OCI-LY1 (cell line): ENCODE measurements at regions not wholly inside any gene's neighbourhood (a gene's known extent, or its start where the extent isn't known, plus 50 kb on each side); places are given as distances from the start of the nearest gene placed in this dataset.

ENCODE experiments used
- H2AFZ ChIP-seq: fragments of 200-600 bp; sonication (generic), shearing (Covaris generic); 2 replicates; pipeline ENCODE4 v1.6.0; 2014; ENCODE audit warnings: antibody characterized with exemption, mild to moderate bottlenecking, low read length
- H3F3A ChIP-seq: fragments of 200-600 bp; sonication (generic), shearing (Covaris generic); 2 replicates; pipeline ENCODE4 v1.6.0; 2014; ENCODE audit warnings: mild to moderate bottlenecking, antibody characterized with exemption, low read length, moderate library complexity; ENCODE audit not compliant: insufficient read depth
- H3K27ac ChIP-seq: fragments of 200-600 bp; sonication (generic); 2 replicates; pipeline ENCODE4 v1.5.1; 2014; ENCODE audit warnings: low read length, mixed run types, mild to moderate bottlenecking, low read depth; ENCODE audit not compliant: poor library complexity, severe bottlenecking
- H3K27me3 ChIP-seq: fragments of 200-600 bp; sonication (generic); 2 replicates; pipeline ENCODE4 v1.6.0; 2014; ENCODE audit warnings: antibody characterized with exemption, mild to moderate bottlenecking, low read length, moderate library complexity; ENCODE audit not compliant: insufficient read depth
- H3K36me3 ChIP-seq: fragments of 200-600 bp; sonication (generic); 2 replicates; pipeline ENCODE4 v1.6.1; 2014; ENCODE audit warnings: mild to moderate bottlenecking, antibody characterized with exemption, low read length, moderate library complexity, mixed read lengths; ENCODE audit not compliant: insufficient read depth
- H3K4me1 ChIP-seq: fragments of 200-600 bp; sonication (generic); 2 replicates; pipeline ENCODE4 v1.5.1; 2014; ENCODE audit warnings: mild to moderate bottlenecking, low read length, moderate library complexity; ENCODE audit not compliant: insufficient read depth, severe bottlenecking
- H3K4me2 ChIP-seq: fragments of 200-600 bp; sonication (generic), shearing (Covaris generic); 2 replicates; pipeline ENCODE4 v1.6.1; 2014; ENCODE audit warnings: low read length
- H3K4me3 ChIP-seq: fragments of 200-600 bp; sonication (generic); 2 replicates; pipeline ENCODE4 v1.5.1; 2014; ENCODE audit warnings: low read length, low read depth, mild to moderate bottlenecking, mixed read lengths; ENCODE audit not compliant: poor library complexity, severe bottlenecking
- H3K79me2 ChIP-seq: fragments of 200-600 bp; shearing (Covaris generic); 2 replicates; pipeline ENCODE4 v1.6.1; 2016; ENCODE audit warnings: mixed run types, low read length, mixed read lengths; ENCODE audit not compliant: insufficient read depth
- H3K9ac ChIP-seq: fragments of 200-600 bp; sonication (generic), shearing (Covaris generic); 2 replicates; pipeline ENCODE4 v1.6.1; 2014; ENCODE audit warnings: mild to moderate bottlenecking, low read length, mixed read lengths
- H3K9me2 ChIP-seq: fragments of 200-600 bp; sonication (generic), shearing (Covaris generic); 2 replicates; pipeline ENCODE4 v1.6.1; 2014; ENCODE audit warnings: low read depth, mild to moderate bottlenecking, low read length, mixed read lengths
- H3K9me3 ChIP-seq: fragments of 200-600 bp; shearing (Covaris generic); 2 replicates; pipeline ENCODE4 v1.6.1; 2014; ENCODE audit warnings: low read length, mixed read lengths
- H4K20me1 ChIP-seq: fragments of 200-600 bp; sonication (generic), shearing (Covaris generic); 2 replicates; pipeline ENCODE4 v1.6.0; 2016; ENCODE audit warnings: mild to moderate bottlenecking, low read length; ENCODE audit not compliant: insufficient read depth
- CTCF ChIP-seq: fragments of 200-600 bp; sonication (generic), shearing (Covaris generic); IDR thresholded peaks from 2 replicates; pipeline ENCODE4 v1.5.1; 2017; ENCODE audit warnings: mild to moderate bottlenecking, antibody characterized with exemption, low read length, moderate library complexity, mixed read lengths
- EZH2 ChIP-seq: fragments of 200-600 bp; sonication (generic), shearing (Covaris generic); IDR thresholded peaks from 2 replicates; pipeline ENCODE4 v1.8.0; 2017; ENCODE audit warnings: borderline replicate concordance, mixed run types, mild to moderate bottlenecking, antibody characterized with exemption, low read length, moderate library complexity, mixed read lengths

- no peaks in the 10 kb centered on the region for H3K4me1 ChIP-seq
- H2AFZ ChIP-seq = no peak overlapping the region
- H3K27ac ChIP-seq = no peak overlapping the region
These were observed 293.1 kb downstream of the TRIML1 start for GRCh38 chr4:188432328-188432727.

GRCh38 chr4:188433741-188434315, 294.6 kb downstream of the TRIML1 start:
- H3K36me3 ChIP-seq = no peaks in the 10 kb centered on the region
- H3K4me3 ChIP-seq = no peak overlapping the region
- H3K79me2 ChIP-seq = no peaks in the 10 kb centered on the region
- H4K20me1 ChIP-seq = no peaks in the 10 kb centered on the region
- no peaks in the 10 kb centered on the region for H3K4me1 ChIP-seq
- H3K9ac ChIP-seq = no peak overlapping the region
- no peaks in the 10 kb centered on the region for H3K9me2 ChIP-seq
- TF ChIP-seq CTCF (no peak), EZH2 (no peak)
- no peaks in the 10 kb centered on the region for H3K9me3 ChIP-seq
- no peaks in the 10 kb centered on the region for H3K27me3 ChIP-seq
- H3K27ac ChIP-seq = no peak overlapping the region
- no peak overlapping the region for H3K4me2 ChIP-seq
- no peaks in the 10 kb centered on the region for H3F3A ChIP-seq
- no peak overlapping the region for H2AFZ ChIP-seq

More at GRCh38 chr4:188432328-188432727, 293.1 kb downstream of the TRIML1 start:
- no peaks in the 10 kb centered on the region for H3K9me3 ChIP-seq
- no peaks in the 10 kb centered on the region for H3K79me2 ChIP-seq
- no peak overlapping the region for H3K9ac ChIP-seq
- TF ChIP-seq EZH2 (no peak), CTCF (no peak)
- no peaks in the 10 kb centered on the region for H3K27me3 ChIP-seq
- H3F3A ChIP-seq = no peaks in the 10 kb centered on the region
- H3K4me2 ChIP-seq = no peak overlapping the region
- H3K36me3 ChIP-seq = no peaks in the 10 kb centered on the region
- no peak overlapping the region for H3K4me3 ChIP-seq
- H3K9me2 ChIP-seq = no peaks in the 10 kb centered on the region
- H4K20me1 ChIP-seq = no peaks in the 10 kb centered on the region

- Histone ChIP-seq H4K20me1 (no peaks in the 10 kb centered on the region), H3K27ac (no peak overlapping the region), H3K27me3 (no peaks in the 10 kb centered on the region), H3K4me1 (no peaks in the 10 kb centered on the region), H2AFZ (no peak overlapping the region), H3K4me2 (no peak overlapping the region), H3K36me3 (no peaks in the 10 kb centered on the region), H3K79me2 (no peaks in the 10 kb centered on the region), H3K9me3 (no peaks in the 10 kb centered on the region), H3K9ac (no peak overlapping the region), H3K4me3 (no peak overlapping the region), H3F3A (no peaks in the 10 kb centered on the region), H3K9me2 (no peaks in the 10 kb centered on the region)
- TF ChIP-seq CTCF (no peak), EZH2 (no peak)
These were observed 295.4 kb downstream of the TRIML1 start for GRCh38 chr4:188434643-188435042.
